Tibial artery (tissue), 4 donors: ENCODE measurements at regions not wholly inside any gene's neighbourhood (a gene's known extent, or its start where the extent isn't known, plus 50 kb on each side); places are given as distances from the start of the nearest gene placed in this dataset.

ENCODE experiments used
- DNase-seq, 2 donors: peaks; one replicate each; pipeline ENCODE4 v3.0.0-alpha.2; 2019
- H3K27ac ChIP-seq, 2 donors: fragments of 200-600 bp; sonication (generic) in 1 of 2; 1 replicate in 1 of 2; 2 replicates in 1 of 2; pipeline ENCODE4 v1.5.1; 2018 to 2019; ENCODE audit warnings: mild to moderate bottlenecking in 1 of 2
- H3K27me3 ChIP-seq, 2 donors: fragments of 200-600 bp; sonication (generic) in 1 of 2; one replicate each; pipeline versions ENCODE4 v1.5.1 to v1.6.0; 2016 to 2019
- H3K36me3 ChIP-seq, 3 donors: fragments of 200-600 bp; sonication (generic) in 2 of 3; one replicate each; pipeline ENCODE4 v1.5.1; 2016 to 2019; ENCODE audit warnings: mild to moderate bottlenecking in 2 of 3
- H3K4me1 ChIP-seq, 4 donors: fragments of 200-600 bp; sonication (generic) in 2 of 4; 1 replicate in 3 of 4; 2 replicates in 1 of 4; pipeline ENCODE4 v1.5.1; 2016 to 2019
- H3K4me3 ChIP-seq, 2 donors: fragments of 200-600 bp; sonication (generic) in 1 of 2; 1 replicate in 1 of 2; 2 replicates in 1 of 2; pipeline ENCODE4 v1.5.1; 2018 to 2019; ENCODE audit warnings: mild to moderate bottlenecking in 2 of 2
- H3K9me3 ChIP-seq, 3 donors: fragments of 200-600 bp; sonication (generic) in 1 of 3; one replicate each; pipeline ENCODE4 v1.5.1; 2016 to 2019
- CTCF ChIP-seq, 2 experiments: fragments of 200-600 bp in 1 of 2; fragments of 450-650 bp in 1 of 2; IDR thresholded peaks; one replicate each; pipeline ENCODE4 v1.5.1; 2017 to 2019; ENCODE audit warnings: antibody characterized with exemption in 2 of 2, mild to moderate bottlenecking in 1 of 2, moderate library complexity in 1 of 2
- intact Hi-C: fragments of 100-400 bp; cut with DNase I; formaldehyde crosslinking; loops from one replicate; pipeline ENCODE4 v1.15.0; 2023; ENCODE audit warnings: low total_unique reads

- Histone ChIP-seq H3K4me3 (no peak overlapping the region), H3K9me3 (no peaks in the 10 kb centered on the region), H3K27me3 (no peaks in the 10 kb centered on the region), H3K36me3 (no peaks in the 10 kb centered on the region), H3K27ac (no peak overlapping the region), H3K4me1 (peaks cover 0 to 5% (median 0%) of the 10 kb centered on the region in 4 donors)
- DNase-seq: no peak
- TF ChIP-seq CTCF (IDR thresholded peaks at IDR 0.05): no peak
- intact Hi-C loops: no loop called here
Measured at GRCh38 chr2:8133363-8133762, 548.5 kb upstream of the ID2 start.

- no peak for TF ChIP-seq CTCF (IDR thresholded peaks at IDR 0.05)
- DNase-seq: no peak
- no peak overlapping the region for H3K4me3 ChIP-seq
- no peaks in the 10 kb centered on the region for H3K27me3 ChIP-seq
- H3K4me1 ChIP-seq: peaks cover 0 to 5% (median 3%) of the 10 kb centered on the region in 4 donors
- no peaks in the 10 kb centered on the region for H3K9me3 ChIP-seq
- H3K27ac ChIP-seq: no peak overlapping the region
- no peaks in the 10 kb centered on the region for H3K36me3 ChIP-seq
- intact Hi-C loops: no loop called here
Measured at GRCh38 chr2:8133913-8134472, 547.9 kb upstream of the ID2 start.

- peaks cover 0 to 9% (median 3%) of the 10 kb centered on the region in 4 donors for H3K4me1 ChIP-seq
- no peak overlapping the region for H3K27ac ChIP-seq
- H3K27me3 ChIP-seq: no peaks in the 10 kb centered on the region
- H3K9me3 ChIP-seq: no peaks in the 10 kb centered on the region
- H3K4me3 ChIP-seq: no peak overlapping the region
- no peak for DNase-seq
- intact Hi-C loops: no loop called here
- TF ChIP-seq CTCF (IDR thresholded peaks at IDR 0.05): no peak
- no peaks in the 10 kb centered on the region for H3K36me3 ChIP-seq
Measured at GRCh38 chr2:8134473-8134932, 547.4 kb upstream of the ID2 start.

- Histone ChIP-seq H3K36me3 (no peaks in the 10 kb centered on the region), H3K27ac (no peak overlapping the region), H3K4me3 (no peak overlapping the region), H3K27me3 (no peaks in the 10 kb centered on the region), H3K4me1 (peaks cover 0 to 15% (median 5%) of the 10 kb centered on the region in 4 donors), H3K9me3 (no peaks in the 10 kb centered on the region)
- no peak for DNase-seq
- TF ChIP-seq CTCF (IDR thresholded peaks at IDR 0.05): no peak
- intact Hi-C loops: no loop called here
Measured at GRCh38 chr2:8134985-8135682, 546.7 kb upstream of the ID2 start.

GRCh38 chr2:8137801-8138200, 544.1 kb upstream of the ID2 start:
- H3K9me3 ChIP-seq: no peaks in the 10 kb centered on the region
- no peaks in the 10 kb centered on the region for H3K36me3 ChIP-seq
- H3K27me3 ChIP-seq: no peaks in the 10 kb centered on the region
- DNase-seq: no peak
- intact Hi-C loops: no loop called here
- H3K27ac ChIP-seq: peak overlapping the region; percentile 73 to 74
- no peak overlapping the region for H3K4me3 ChIP-seq
- H3K4me1 ChIP-seq: peaks cover 0 to 29% (median 3%) of the 10 kb centered on the region in 4 donors
- TF ChIP-seq CTCF (IDR thresholded peaks at IDR 0.05): no peak
